Left lung (tissue), 4 donors: ENCODE measurements at regions not wholly inside any gene's neighbourhood (a gene's known extent, or its start where the extent isn't known, plus 50 kb on each side); places are given as distances from the start of the nearest gene placed in this dataset.

Experiments
- ATAC-seq: fragments of 200-7000 bp; cut with Tn5 transposase; one replicate; pipeline ENCODE4 v1.9.1; 2020; ENCODE audit warnings: moderate library complexity
- DNase-seq, 4 donors: peaks; one replicate each; pipeline ENCODE4 v3.0.0-alpha.2; 2013 to 2020
- H3K27ac ChIP-seq, 2 donors: fragments of 200-600 bp; sonication (generic) in 1 of 2; one replicate each; pipeline versions ENCODE4 v1.5.0 to v1.8.0; 2020 to 2021
- H3K27me3 ChIP-seq, 2 donors: fragments of 200-600 bp; sonication (generic) in 1 of 2; one replicate each; pipeline versions ENCODE4 v1.5.0 to v1.8.0; 2020 to 2021
- H3K36me3 ChIP-seq, 2 donors: fragments of 200-600 bp; sonication (generic) in 1 of 2; one replicate each; pipeline versions ENCODE4 v1.5.0 to v1.8.0; 2020 to 2021
- H3K4me1 ChIP-seq, 2 donors: fragments of 200-600 bp; one replicate each; pipeline ENCODE4 v1.8.0; 2021
- H3K4me3 ChIP-seq, 2 donors: fragments of 200-600 bp; sonication (generic) in 1 of 2; one replicate each; pipeline versions ENCODE4 v1.5.0 to v1.8.0; 2020 to 2021; ENCODE audit warnings: mild to moderate bottlenecking in 1 of 2
- H3K9me3 ChIP-seq, 2 donors: fragments of 200-600 bp; sonication (generic) in 1 of 2; one replicate each; pipeline versions ENCODE4 v1.5.0 to v1.8.0; 2020 to 2021
- CTCF ChIP-seq, 2 donors: fragments of 200-600 bp; sonication (generic) in 1 of 2; IDR thresholded peaks; one replicate each; pipeline versions ENCODE4 v1.5.0 to v1.8.0; 2021; ENCODE audit warnings: antibody characterized with exemption in 2 of 2
- intact Hi-C, 2 donors: fragments of 100-400 bp; cut with DNase I; formaldehyde crosslinking; loops; one replicate each; pipeline versions ENCODE4 v1.11.2 to v1.14.2; 2022
- donor health status: DM: no; HTN: yes; CAD: no.
- donor health status: DM: no; HTN: no; CAD: no.

DNA sequence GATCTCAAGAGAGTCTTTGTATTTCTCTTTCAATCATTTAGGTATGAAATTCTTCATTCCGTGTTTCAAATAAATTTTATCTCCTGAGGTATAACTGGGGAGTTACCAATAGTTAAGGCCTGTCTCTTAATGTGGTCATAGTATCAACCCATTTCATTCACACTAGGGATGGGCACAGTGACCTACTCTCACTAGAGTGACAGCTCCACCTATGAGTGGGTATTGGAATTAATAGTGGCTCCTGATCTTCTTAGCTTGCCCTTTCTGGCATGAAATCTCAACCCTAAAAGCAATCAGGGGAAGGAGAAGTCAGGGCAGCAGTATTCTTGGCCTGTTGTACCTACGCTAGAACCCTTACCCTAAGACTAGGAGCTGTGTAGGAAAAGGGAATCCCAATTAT lies 507.7 kb downstream of the FAM181B start:
- Histone ChIP-seq H3K4me3 (no peak overlapping the region), H3K36me3 (no peaks in the 10 kb centered on the region), H3K4me1 (no peaks in the 10 kb centered on the region), H3K27me3 (no peaks in the 10 kb centered on the region), H3K27ac (no peak overlapping the region), H3K9me3 (peaks cover 0 to 2% of the 10 kb centered on the region in 2 donors)
- intact Hi-C loops = no loop called here
- DNase-seq = no peak
- TF ChIP-seq CTCF (IDR thresholded peaks at IDR 0.05) = no peak
- no peak for ATAC-seq

GRCh38 chr11:82225502-82225901 lies 508.2 kb downstream of the FAM181B start:
- DNase-seq (no peak), ATAC-seq (no peak)
- H3K27ac ChIP-seq = no peak overlapping the region
- no peaks in the 10 kb centered on the region for H3K4me1 ChIP-seq
- H3K9me3 ChIP-seq = peaks cover 0 to 2% of the 10 kb centered on the region in 2 donors
- H3K27me3 ChIP-seq = no peaks in the 10 kb centered on the region
- no peaks in the 10 kb centered on the region for H3K36me3 ChIP-seq
- no peak for TF ChIP-seq CTCF (IDR thresholded peaks at IDR 0.05)
- H3K4me3 ChIP-seq = no peak overlapping the region
- intact Hi-C loops = no loop called here

DNA sequence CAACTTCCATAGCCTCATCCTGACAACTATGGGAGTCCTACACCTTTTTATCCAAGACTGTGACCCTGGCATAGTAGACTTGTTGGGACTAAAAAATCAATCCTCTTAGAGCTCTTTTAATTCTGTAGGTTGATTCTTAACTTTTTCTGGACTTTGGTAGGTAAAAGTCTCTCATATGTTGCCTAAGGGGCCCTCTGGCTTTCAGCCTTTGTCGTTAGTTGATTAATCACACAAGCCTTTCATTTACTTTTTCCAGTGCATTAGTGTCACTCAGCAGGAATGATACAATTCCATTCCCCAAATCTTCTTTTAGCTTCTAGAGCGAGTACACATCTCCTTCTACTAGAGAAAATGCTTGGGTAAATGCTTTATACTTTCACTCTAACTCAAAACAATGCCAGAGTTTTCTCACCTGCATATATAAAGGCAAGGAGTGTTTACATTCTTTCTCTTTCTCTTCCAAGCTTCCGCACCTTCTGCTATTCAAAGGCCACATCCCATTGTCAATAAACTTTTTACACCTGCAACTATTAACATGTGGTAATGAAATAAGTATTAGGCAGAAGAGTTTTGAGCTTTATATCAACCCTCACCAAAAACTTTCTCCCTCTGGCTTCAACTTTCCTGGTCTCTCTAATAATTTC lies 516.6 kb downstream of the FAM181B start:
- ATAC-seq (no peak), DNase-seq (no peak)
- Histone ChIP-seq H3K9me3 (no peaks in the 10 kb centered on the region), H3K4me1 (no peaks in the 10 kb centered on the region), H3K27me3 (no peaks in the 10 kb centered on the region), H3K4me3 (no peak overlapping the region), H3K27ac (no peak overlapping the region), H3K36me3 (no peaks in the 10 kb centered on the region)
- intact Hi-C loops = no loop called here
- no peak for TF ChIP-seq CTCF (IDR thresholded peaks at IDR 0.05)

- intact Hi-C loops = no loop called here
- Histone ChIP-seq H3K27me3 (no peaks in the 10 kb centered on the region), H3K4me1 (no peaks in the 10 kb centered on the region), H3K36me3 (no peaks in the 10 kb centered on the region), H3K4me3 (no peak overlapping the region), H3K9me3 (no peaks in the 10 kb centered on the region), H3K27ac (no peak overlapping the region)
- no peak for ATAC-seq
- no peak for DNase-seq
- TF ChIP-seq CTCF (IDR thresholded peaks at IDR 0.05) = no peak
Observed at GRCh38 chr11:82210011-82210410, 523.7 kb downstream of the FAM181B start.

DNA sequence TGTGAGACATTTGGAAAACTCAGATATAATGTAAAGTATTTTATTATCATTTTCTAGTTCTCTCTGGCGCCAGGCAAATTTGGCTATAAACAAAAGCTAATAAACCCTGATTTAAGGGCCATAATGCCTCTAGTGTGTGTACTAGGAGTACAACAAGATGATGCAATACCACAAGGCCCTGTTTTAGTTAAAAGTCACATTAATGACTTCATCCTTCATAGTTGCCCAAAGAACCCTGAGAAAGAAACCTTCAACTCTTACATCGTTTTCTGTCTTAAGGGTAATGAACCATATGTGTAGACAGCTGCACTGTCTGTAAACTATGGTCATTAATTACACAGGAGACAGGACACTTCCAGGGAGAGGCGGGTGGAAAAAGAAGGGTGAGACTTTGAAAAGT lies 538.4 kb downstream of the FAM181B start:
- no peaks in the 10 kb centered on the region for H3K27me3 ChIP-seq
- H3K4me1 ChIP-seq = no peaks in the 10 kb centered on the region
- no peak overlapping the region for H3K27ac ChIP-seq
- intact Hi-C loops = no loop called here
- no peaks in the 10 kb centered on the region for H3K9me3 ChIP-seq
- TF ChIP-seq CTCF (IDR thresholded peaks at IDR 0.05) = no peak
- H3K36me3 ChIP-seq = no peaks in the 10 kb centered on the region
- no peak overlapping the region for H3K4me3 ChIP-seq
- no peak for DNase-seq
- no peak for ATAC-seq
